PC-3 (cell line): ENCODE measurements at regions not wholly inside any gene's neighbourhood (a gene's known extent, or its start where the extent isn't known, plus 50 kb on each side); places are given as distances from the start of the nearest gene placed in this dataset.
A peak's percentile ranks its signal among the peaks of the same experiment; 100 is the strongest.

Experiments
- ATAC-seq: fragments of 200-7000 bp; cut with Tn5 transposase; 2 replicates; pipeline ENCODE4 v1.9.1; 2020; ENCODE audit warnings: mild to moderate bottlenecking, moderate library complexity
- BruUV-seq: library from RNA; stranded (reverse); fragments of 400-500 nt; replicated peaks from 2 replicates; lab custom pipeline; 2021; lab: Mats Ljungman, UMichigan
- CTCF ChIA-PET: fragments of 300-600 bp; sonication (Branson Sonifier 250); formaldehyde crosslinking; loops from one replicate; lab custom pipeline; 2022; ENCODE audit warnings: antibody characterized with exemption; lab: Charles Lee
- POLR2A ChIA-PET: fragments of 300-600 bp; sonication (Branson Sonifier 250); formaldehyde crosslinking; loops from one replicate; lab custom pipeline; 2022; ENCODE audit warnings: antibody characterized with exemption; ENCODE audit not compliant: unreplicated experiment; lab: Charles Lee
- DNase-seq: peaks from one replicate; pipeline ENCODE4 v3.0.0-alpha.2; 2015
- H2AFZ ChIP-seq: fragments of 300-600 bp; sonication (generic); 2 replicates; pipeline ENCODE4 v1.6.0; 2016; ENCODE audit warnings: antibody characterized with exemption, low read length
- H3F3A ChIP-seq: fragments of 300-600 bp; sonication (generic); one replicate; pipeline ENCODE4 v1.6.0; 2017; ENCODE audit warnings: antibody characterized with exemption, low read length, control low read depth, mild to moderate bottlenecking; ENCODE audit not compliant: unreplicated experiment
- H3K27ac ChIP-seq: fragments of 300-600 bp; sonication (generic); 2 replicates; pipeline ENCODE4 v1.5.1; 2016; ENCODE audit warnings: mild to moderate bottlenecking, low read length
- H3K27me3 ChIP-seq: fragments of 300-600 bp; sonication (generic); 2 replicates; pipeline ENCODE4 v1.6.1; 2016; ENCODE audit warnings: low read length, mixed read lengths
- H3K36me3 ChIP-seq: fragments of 300-600 bp; sonication (generic); 2 replicates; pipeline ENCODE4 v1.6.1; 2016; ENCODE audit warnings: low read depth, mixed run types, low read length, mixed read lengths
- H3K4me1 ChIP-seq: fragments of 300-600 bp; sonication (generic); 2 replicates; pipeline ENCODE4 v1.5.1; 2016; ENCODE audit warnings: low read length; ENCODE audit not compliant: insufficient read depth
- H3K4me2 ChIP-seq: fragments of 300-600 bp; sonication (generic); 2 replicates; pipeline ENCODE4 v1.6.0; 2016; ENCODE audit warnings: low read length
- H3K4me3 ChIP-seq: fragments of 300-600 bp; sonication (generic); 2 replicates; pipeline ENCODE4 v1.5.1; 2016; ENCODE audit warnings: mild to moderate bottlenecking, low read length, mixed read lengths
- H3K79me2 ChIP-seq: fragments of 300-600 bp; sonication (generic); 2 replicates; pipeline ENCODE4 v1.6.1; 2017; ENCODE audit warnings: low read length, mixed read lengths
- H3K9ac ChIP-seq: fragments of 300-600 bp; sonication (generic); 2 replicates; pipeline ENCODE4 v1.6.0; 2016; ENCODE audit warnings: mild to moderate bottlenecking, low read length
- H3K9me2 ChIP-seq: fragments of 300-600 bp; sonication (generic); replicated peaks from 2 replicates; pipeline ENCODE4 v1.6.1; 2016; ENCODE audit warnings: mixed run types, low read length, mixed read lengths
- H3K9me3 ChIP-seq: fragments of 300-600 bp; sonication (generic); 2 replicates; pipeline ENCODE4 v1.6.1; 2016; ENCODE audit warnings: low read length, mixed read lengths
- H4K20me1 ChIP-seq: fragments of 300-600 bp; sonication (generic); 2 replicates; pipeline ENCODE4 v1.6.1; 2016; ENCODE audit warnings: low read length, mixed read lengths
- EZH2 ChIP-seq: fragments of 300-600 bp; sonication (generic); IDR thresholded peaks from one replicate; pipeline ENCODE4 v1.6.1; 2017; ENCODE audit warnings: antibody characterized with exemption, mild to moderate bottlenecking, low read length; ENCODE audit not compliant: unreplicated experiment
- EZH2phosphoT487 ChIP-seq: fragments of 300-600 bp; sonication (generic); IDR thresholded peaks from 2 replicates; pipeline ENCODE4 v1.6.1; 2018; ENCODE audit warnings: mild to moderate bottlenecking, antibody characterized with exemption, low read length, borderline replicate concordance
- intact Hi-C: fragments of 100-400 bp; cut with micrococcal nuclease; formaldehyde crosslinking; loops from 2 replicates; pipeline ENCODE4 v1.9.0; 2023
- TF ChIP-seq, protein P1 (sequence below): fragments of 300-600 bp; sonication (generic); conservative IDR thresholded peaks from 2 replicates; pipeline ENCODE4 v1.5.1; 2017; ENCODE audit warnings: antibody characterized with exemption, low read depth, mild to moderate bottlenecking, low read length

GRCh38 chr7:145411066-145411465 is 575.2 kb upstream of the TPK1 start:
- no TSS peak for BruUV-seq
- H3K9me3 ChIP-seq: no peaks in the 10 kb centered on the region
- no peaks in the 10 kb centered on the region for H3K79me2 ChIP-seq
- no peaks in the 10 kb centered on the region for H4K20me1 ChIP-seq
- intact Hi-C loops: no loop called here
- H3K4me2 ChIP-seq: no peak overlapping the region
- DNase-seq (no peak), ATAC-seq (no peak)
- CTCF ChIA-PET: no interaction called here
- H3K27me3 ChIP-seq: no peaks in the 10 kb centered on the region
- no peaks in the 10 kb centered on the region for H3K9me2 ChIP-seq
- no peaks in the 10 kb centered on the region for H3K4me1 ChIP-seq
- H3F3A ChIP-seq: no peaks in the 10 kb centered on the region
- no peak overlapping the region for H3K9ac ChIP-seq
- TF ChIP-seq, protein P1, sequence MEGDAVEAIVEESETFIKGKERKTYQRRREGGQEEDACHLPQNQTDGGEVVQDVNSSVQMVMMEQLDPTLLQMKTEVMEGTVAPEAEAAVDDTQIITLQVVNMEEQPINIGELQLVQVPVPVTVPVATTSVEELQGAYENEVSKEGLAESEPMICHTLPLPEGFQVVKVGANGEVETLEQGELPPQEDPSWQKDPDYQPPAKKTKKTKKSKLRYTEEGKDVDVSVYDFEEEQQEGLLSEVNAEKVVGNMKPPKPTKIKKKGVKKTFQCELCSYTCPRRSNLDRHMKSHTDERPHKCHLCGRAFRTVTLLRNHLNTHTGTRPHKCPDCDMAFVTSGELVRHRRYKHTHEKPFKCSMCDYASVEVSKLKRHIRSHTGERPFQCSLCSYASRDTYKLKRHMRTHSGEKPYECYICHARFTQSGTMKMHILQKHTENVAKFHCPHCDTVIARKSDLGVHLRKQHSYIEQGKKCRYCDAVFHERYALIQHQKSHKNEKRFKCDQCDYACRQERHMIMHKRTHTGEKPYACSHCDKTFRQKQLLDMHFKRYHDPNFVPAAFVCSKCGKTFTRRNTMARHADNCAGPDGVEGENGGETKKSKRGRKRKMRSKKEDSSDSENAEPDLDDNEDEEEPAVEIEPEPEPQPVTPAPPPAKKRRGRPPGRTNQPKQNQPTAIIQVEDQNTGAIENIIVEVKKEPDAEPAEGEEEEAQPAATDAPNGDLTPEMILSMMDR: no peak
- no peak for TF ChIP-seq EZH2
- no peak for TF ChIP-seq EZH2phosphoT487
- no peak overlapping the region for H2AFZ ChIP-seq
- no peaks in the 10 kb centered on the region for H3K36me3 ChIP-seq
- no peak overlapping the region for H3K27ac ChIP-seq
- POLR2A ChIA-PET: no interaction called here
- H3K4me3 ChIP-seq: no peak overlapping the region

DNA sequence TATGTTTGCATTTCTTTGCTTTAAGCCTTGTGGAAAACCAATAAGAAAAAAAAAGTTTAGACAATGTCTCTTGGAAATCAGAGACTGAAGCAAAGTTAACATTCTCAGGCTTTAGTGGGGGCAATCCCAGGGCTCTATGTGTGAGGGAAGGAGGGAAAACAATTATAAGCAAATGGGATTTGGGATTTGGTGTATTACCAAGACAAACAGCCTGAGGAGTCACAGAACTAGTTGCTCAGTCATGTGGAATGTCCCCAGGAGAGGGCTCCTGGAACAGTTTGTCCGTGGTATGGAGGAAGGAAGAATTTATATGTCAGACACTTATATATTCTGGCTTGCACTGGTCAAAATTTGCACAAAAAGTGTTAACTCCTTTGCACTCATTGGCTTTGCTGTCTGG is 562.9 kb upstream of the TPK1 start:
- DNase-seq: peak; percentile 38

DNA sequence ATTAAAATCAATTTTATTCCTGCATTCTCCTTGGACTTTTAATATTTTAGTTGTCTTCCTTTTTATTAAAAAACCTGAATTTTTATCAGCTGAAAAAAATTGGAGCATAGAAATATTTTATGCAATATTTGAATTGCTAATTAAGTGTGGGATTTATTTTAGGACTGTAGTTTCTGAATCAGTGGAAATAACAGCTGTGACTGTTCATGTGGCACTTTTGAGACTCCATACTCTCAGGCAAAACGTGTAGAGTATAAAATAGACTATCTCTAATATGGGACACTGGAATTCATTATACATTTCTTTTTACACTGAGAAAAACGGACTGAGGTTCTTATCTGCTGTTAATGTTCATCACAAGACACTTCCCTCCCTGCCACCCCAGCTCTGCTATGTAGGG is 558.3 kb upstream of the TPK1 start:
- no peak for ATAC-seq
- BruUV-seq: no TSS peak
- H3K4me1 ChIP-seq: no peaks in the 10 kb centered on the region

More for the DNA sequence above, 562.9 kb upstream of the TPK1 start:
- H3F3A ChIP-seq: no peaks in the 10 kb centered on the region
- peak overlapping the region; percentile 11; the same call in 1 of the 2 replicates for H3K4me2 ChIP-seq
- no peak overlapping the region for H2AFZ ChIP-seq
- H3K36me3 ChIP-seq: no peaks in the 10 kb centered on the region
- H3K9me3 ChIP-seq: no peaks in the 10 kb centered on the region
- ATAC-seq: peak; percentile 71
- no peak for TF ChIP-seq EZH2phosphoT487
- TF ChIP-seq EZH2: no peak
- TF ChIP-seq, protein P1: no peak
- no peak overlapping the region for H3K4me3 ChIP-seq
- H3K27ac ChIP-seq: 0 out of 2 replicates have a peak overlapping the region, but pooled peaks have one; percentile 18
- no peaks in the 10 kb centered on the region for H3K27me3 ChIP-seq
- ChIA-PET CTCF (no interaction called here), POLR2A (no interaction called here)
- BruUV-seq: no TSS peak
- H3K4me1 ChIP-seq: no peaks in the 10 kb centered on the region
- no peaks in the 10 kb centered on the region for H3K79me2 ChIP-seq
- no peak overlapping the region for H3K9ac ChIP-seq
- intact Hi-C loops: no loop called here
- no peaks in the 10 kb centered on the region for H3K9me2 ChIP-seq
- no peaks in the 10 kb centered on the region for H4K20me1 ChIP-seq

More for the DNA sequence above, 558.3 kb upstream of the TPK1 start:
- Histone ChIP-seq H3K4me3 (no peak overlapping the region), H3K9ac (no peak overlapping the region), H4K20me1 (no peaks in the 10 kb centered on the region), H3K79me2 (no peaks in the 10 kb centered on the region), H3K4me2 (no peak overlapping the region), H3K9me3 (no peaks in the 10 kb centered on the region), H3K36me3 (no peaks in the 10 kb centered on the region), H3K27ac (no peak overlapping the region), H3K27me3 (no peaks in the 10 kb centered on the region), H2AFZ (no peak overlapping the region), H3K9me2 (no peaks in the 10 kb centered on the region), H3F3A (no peaks in the 10 kb centered on the region)
- ChIA-PET POLR2A (no interaction called here), CTCF (no interaction called here)
- TF ChIP-seq EZH2: no peak
- no peak for TF ChIP-seq EZH2phosphoT487
- TF ChIP-seq, protein P1: no peak
- intact Hi-C loops: no loop called here
- DNase-seq: no peak
